ENCODE measurements at regions not wholly inside any gene's neighbourhood (a gene's known extent, or its start where the extent isn't known, plus 50 kb on each side); places are given as distances from the start of the nearest gene placed in this dataset.

GRCh38 chr15:91783008-91783407 lies 70.5 kb upstream of the SLCO3A1 start:
- Histone ChIP-seq H3K79me2 (ENCODE audit: control insufficient read depth, insufficient read depth, low read length) (no peaks in the 10 kb centered on the region), H3K27ac (ENCODE audit: insufficient read depth, low read length) (no peak overlapping the region), H3K9ac (ENCODE audit: insufficient read depth, low read length) (no peak overlapping the region), H2AFZ (ENCODE audit: low read length) (no peak overlapping the region), H3K4me2 (ENCODE audit: extremely low read depth, insufficient read depth, low read length) (no peak overlapping the region), H3K4me1 (ENCODE audit: control insufficient read depth, extremely low read depth, insufficient read depth, low read length) (no peaks in the 10 kb centered on the region), H4K20me1 (ENCODE audit: control insufficient read depth, extremely low read depth, insufficient read depth, low read length) (no peaks in the 10 kb centered on the region), H3K9me3 (ENCODE audit: control insufficient read depth, insufficient read depth, low read depth, low read length) (no peaks in the 10 kb centered on the region), H3K4me3 (replicated peaks in 1 of 4; ENCODE audit: control extremely low read depth in 1 of 4, insufficient read depth in 1 of 4, low read depth in 3 of 4, low read length in 4 of 4) (no peak overlapping the region), H3K27me3 (ENCODE audit: control insufficient read depth, insufficient read depth, low read length) (no peaks in the 10 kb centered on the region), H3K36me3 (ENCODE audit: control insufficient read depth, insufficient read depth, low read length) (no peaks in the 10 kb centered on the region)
- TF ChIP-seq EZH2 (IDR thresholded peaks at IDR 0.05; ENCODE audit: low read length, missing control alignments) (no peak), CTCF (conservative IDR thresholded peaks at IDR 0.05 in 1 of 2, IDR thresholded peaks at IDR 0.05 in 1 of 2; ENCODE audit: low read depth in 1 of 2, low read length in 2 of 2) (no peak)
- DNase-seq (ENCODE audit: low read depth in 2 of 2) = no peak

DNA sequence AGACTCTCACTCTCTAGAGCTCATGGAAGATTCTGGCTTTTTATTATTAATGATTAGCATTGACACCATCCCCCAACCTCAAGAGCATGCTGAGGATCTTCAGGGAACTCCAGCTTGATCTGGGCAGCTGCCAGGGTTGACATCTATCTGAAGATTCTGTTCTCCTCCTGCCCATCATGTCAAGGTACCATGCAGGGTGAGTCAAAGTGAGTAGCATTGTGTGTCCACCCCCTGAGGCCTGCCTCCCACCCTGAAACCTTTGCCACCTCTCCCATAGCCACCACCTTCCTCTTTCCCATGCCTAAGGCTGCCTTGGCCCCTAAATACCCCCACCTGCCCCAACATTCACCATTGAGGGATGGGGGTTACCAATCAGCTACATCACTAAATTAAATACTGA lies 70.1 kb upstream of the SLCO3A1 start:
- no peak for DNase-seq (ENCODE audit: low read depth in 2 of 2)
- no peaks in the 10 kb centered on the region for H3K36me3 ChIP-seq (ENCODE audit: control insufficient read depth, insufficient read depth, low read length)
- H3K4me3 ChIP-seq (replicated peaks in 1 of 4; ENCODE audit: control extremely low read depth in 1 of 4, insufficient read depth in 1 of 4, low read depth in 3 of 4, low read length in 4 of 4) = no peak overlapping the region
- no peak overlapping the region for H3K4me2 ChIP-seq (ENCODE audit: extremely low read depth, insufficient read depth, low read length)
- no peaks in the 10 kb centered on the region for H3K9me3 ChIP-seq (ENCODE audit: control insufficient read depth, insufficient read depth, low read depth, low read length)
- H3K79me2 ChIP-seq (ENCODE audit: control insufficient read depth, insufficient read depth, low read length) = no peaks in the 10 kb centered on the region
- TF ChIP-seq EZH2 (IDR thresholded peaks at IDR 0.05; ENCODE audit: low read length, missing control alignments) (no peak), CTCF (conservative IDR thresholded peaks at IDR 0.05 in 1 of 2, IDR thresholded peaks at IDR 0.05 in 1 of 2; ENCODE audit: low read depth in 1 of 2, low read length in 2 of 2) (no peak)
- H4K20me1 ChIP-seq (ENCODE audit: control insufficient read depth, extremely low read depth, insufficient read depth, low read length) = no peaks in the 10 kb centered on the region
- H3K27me3 ChIP-seq (ENCODE audit: control insufficient read depth, insufficient read depth, low read length) = no peaks in the 10 kb centered on the region
- H3K9ac ChIP-seq (ENCODE audit: insufficient read depth, low read length) = no peak overlapping the region
- no peak overlapping the region for H2AFZ ChIP-seq (ENCODE audit: low read length)
- no peak overlapping the region for H3K27ac ChIP-seq (ENCODE audit: insufficient read depth, low read length)
- no peaks in the 10 kb centered on the region for H3K4me1 ChIP-seq (ENCODE audit: control insufficient read depth, extremely low read depth, insufficient read depth, low read length)

- no peak for DNase-seq (ENCODE audit: low read depth in 2 of 2)
- H2AFZ ChIP-seq (ENCODE audit: low read length) = no peak overlapping the region
Measured at GRCh38 chr15:91784973-91785709, 68.4 kb upstream of the SLCO3A1 start.

More at GRCh38 chr15:91784973-91785709, 68.4 kb upstream of the SLCO3A1 start:
- no peaks in the 10 kb centered on the region for H3K79me2 ChIP-seq (ENCODE audit: control insufficient read depth, insufficient read depth, low read length)
- no peaks in the 10 kb centered on the region for H4K20me1 ChIP-seq (ENCODE audit: control insufficient read depth, extremely low read depth, insufficient read depth, low read length)
- no peaks in the 10 kb centered on the region for H3K4me1 ChIP-seq (ENCODE audit: control insufficient read depth, extremely low read depth, insufficient read depth, low read length)
- H3K4me3 ChIP-seq (replicated peaks in 1 of 4; ENCODE audit: control extremely low read depth in 1 of 4, insufficient read depth in 1 of 4, low read depth in 3 of 4, low read length in 4 of 4) = no peak overlapping the region
- no peaks in the 10 kb centered on the region for H3K36me3 ChIP-seq (ENCODE audit: control insufficient read depth, insufficient read depth, low read length)
- no peak overlapping the region for H3K27ac ChIP-seq (ENCODE audit: insufficient read depth, low read length)
- H3K4me2 ChIP-seq (ENCODE audit: extremely low read depth, insufficient read depth, low read length) = no peak overlapping the region
- no peak overlapping the region for H3K9ac ChIP-seq (ENCODE audit: insufficient read depth, low read length)
- TF ChIP-seq EZH2 (IDR thresholded peaks at IDR 0.05; ENCODE audit: low read length, missing control alignments) (no peak), CTCF (conservative IDR thresholded peaks at IDR 0.05 in 1 of 2, IDR thresholded peaks at IDR 0.05 in 1 of 2; ENCODE audit: low read depth in 1 of 2, low read length in 2 of 2) (no peak)
- no peaks in the 10 kb centered on the region for H3K27me3 ChIP-seq (ENCODE audit: control insufficient read depth, insufficient read depth, low read length)
- H3K9me3 ChIP-seq (ENCODE audit: control insufficient read depth, insufficient read depth, low read depth, low read length) = no peaks in the 10 kb centered on the region
